HepG2 (cell line): ENCODE measurements at regions not wholly inside any gene's neighbourhood (a gene's known extent, or its start where the extent isn't known, plus 50 kb on each side); places are given as distances from the start of the nearest gene placed in this dataset.

Experiments
- ATAC-seq: fragments of 200-7000 bp; cut with Tn5 transposase; 3 replicates; pipeline ENCODE4 v1.9.1; 2020; ENCODE audit warnings: mild to moderate bottlenecking, moderate library complexity
- BruUV-seq: library from RNA; stranded (reverse); fragments of 400-500 nt; replicated peaks from 2 replicates; lab custom pipeline; 2021; lab: Mats Ljungman, UMichigan
- CTCF ChIA-PET: fragments of 300-600 bp; formaldehyde crosslinking; extraction: SDS; loops from one replicate; lab custom pipeline; 2021; ENCODE audit warnings: low total read pairs, inconsistent platforms, low intra/inter-chr PET ratio; lab: Yijun Ruan, JAX
- POLR2A ChIA-PET: fragments of 350-600 bp; sonication (Branson Sonifier 250); formaldehyde crosslinking; loops from one replicate; lab custom pipeline; 2020; ENCODE audit warnings: antibody characterized with exemption, inconsistent platforms; lab: Yijun Ruan, JAX
- DNase-seq: peaks from one replicate; pipeline ENCODE4 v3.0.0-alpha.2; 2015; ENCODE audit warnings: low spot score
- FAIRE-seq: peaks from 3 replicates; lab custom pipeline; 2011; peaks lifted over from hg19 to GRCh38; lab: Jason Lieb, UNC
- H2AFZ ChIP-seq: one replicate; pipeline ENCODE4 v1.6.1; 2011; ENCODE audit warnings: low read length, inconsistent platforms
- H3K27ac ChIP-seq: fragments of 300-600 bp; 3 replicates; pipeline ENCODE4 v1.8.0; 2011; ENCODE audit warnings: mixed run types, mild to moderate bottlenecking, mixed read lengths, low read length, inconsistent platforms; ENCODE audit not compliant: insufficient read depth; ENCODE audit errors: extremely low read length
- H3K27me3 ChIP-seq, 2 experiments: fragments of 200-600 bp in 1 of 2; 2 replicates in 1 of 2; 3 replicates in 1 of 2; pipeline versions ENCODE4 v1.6.0 to v1.8.0; 2011; ENCODE audit warnings: low read length in 2 of 2, mild to moderate bottlenecking in 2 of 2, moderate library complexity in 2 of 2, inconsistent platforms in 1 of 2; ENCODE audit not compliant: insufficient read depth in 2 of 2, control insufficient read depth in 1 of 2
- H3K36me3 ChIP-seq, 2 experiments: fragments of 200-600 bp in 1 of 2; replicated peaks in 1 of 2; 2 replicates in 1 of 2; 3 replicates in 1 of 2; pipeline versions ENCODE4 v1.5.1 to v1.8.0; 2011; ENCODE audit warnings: low read length in 2 of 2, inconsistent platforms in 1 of 2; ENCODE audit not compliant: insufficient read depth in 2 of 2, control insufficient read depth in 1 of 2
- H3K4me1 ChIP-seq: 2 replicates; pipeline ENCODE4 v1.5.1; 2012; ENCODE audit warnings: low read length, inconsistent platforms; ENCODE audit not compliant: insufficient read depth
- H3K4me2 ChIP-seq: 2 replicates; pipeline ENCODE4 v1.6.0; 2011; ENCODE audit warnings: low read depth, low read length, inconsistent platforms
- H3K4me3 ChIP-seq, 3 experiments: fragments of 200-600 bp in 1 of 3; sonication (generic), shearing (Covaris generic) in 1 of 3; replicated peaks in 1 of 3; 2 replicates each; pipeline ENCODE4 v1.5.1; 2011 to 2016; ENCODE audit warnings: low read length in 3 of 3, inconsistent platforms in 2 of 3, low read depth in 2 of 3, mild to moderate bottlenecking in 2 of 3, control low read depth in 1 of 3, mixed read lengths in 1 of 3; ENCODE audit not compliant: insufficient read depth in 1 of 3
- H3K79me2 ChIP-seq: one replicate; pipeline ENCODE4 v1.6.1; 2011; ENCODE audit warnings: low read length, inconsistent platforms; ENCODE audit not compliant: insufficient read depth
- H3K9ac ChIP-seq: 2 replicates; pipeline ENCODE4 v1.6.0; 2011; ENCODE audit warnings: mild to moderate bottlenecking, low read depth, low read length, inconsistent platforms; ENCODE audit not compliant: insufficient read depth
- H3K9me3 ChIP-seq: 2 replicates; pipeline ENCODE4 v1.5.1; 2012; ENCODE audit warnings: mild to moderate bottlenecking, low read length
- H4K20me1 ChIP-seq: 2 replicates; pipeline ENCODE4 v1.6.0; 2011; ENCODE audit warnings: inconsistent platforms, mild to moderate bottlenecking, low read length, moderate library complexity; ENCODE audit not compliant: insufficient read depth
- ARNTL ChIP-seq: sonication (generic); formaldehyde crosslinking; IDR thresholded peaks from 2 replicates; pipeline ENCODE4 v1.4.0; 2020; ENCODE audit warnings: mild to moderate bottlenecking, missing genetic modification reagents
- ATAD3A ChIP-seq: sonication (generic); formaldehyde crosslinking; IDR thresholded peaks from 2 replicates; pipeline ENCODE4 v1.4.0; 2020; ENCODE audit warnings: missing genetic modification reagents
- KLF13 ChIP-seq: sonication (generic); formaldehyde crosslinking; IDR thresholded peaks from 2 replicates; pipeline ENCODE4 v1.4.0; 2020; ENCODE audit warnings: mild to moderate bottlenecking, missing genetic modification reagents
- MTERF4 ChIP-seq: sonication (generic); formaldehyde crosslinking; IDR thresholded peaks from 2 replicates; pipeline ENCODE4 v1.8.0; 2023; ENCODE audit warnings: mild to moderate bottlenecking, missing genetic modification reagents
- PRMT3 ChIP-seq: sonication (generic); formaldehyde crosslinking; IDR thresholded peaks from 2 replicates; pipeline ENCODE4 v1.8.1; 2022; ENCODE audit warnings: low read depth, mild to moderate bottlenecking, moderate library complexity, missing genetic modification reagents, borderline replicate concordance
- RBM22 ChIP-seq: fragments of 200-400 bp; formaldehyde crosslinking; optimal IDR thresholded peaks from 2 replicates; pipeline ENCODE3; 2017; ENCODE audit warnings: mild to moderate bottlenecking, low read length, moderate library complexity
- RFXANK ChIP-seq: IDR thresholded peaks from 2 replicates; pipeline ENCODE4 v1.6.1; 2016
- SYNCRIP ChIP-seq: fragments of 200-400 bp; formaldehyde crosslinking; IDR thresholded peaks from 2 replicates; pipeline ENCODE4 v1.6.1; 2018; ENCODE audit warnings: mild to moderate bottlenecking, low read depth, low read length; ENCODE audit not compliant: insufficient read depth
- TMF1 ChIP-seq: sonication (generic); formaldehyde crosslinking; IDR thresholded peaks from 2 replicates; pipeline ENCODE4 v1.8.1; 2022; ENCODE audit warnings: low read depth, missing genetic modification reagents
- ZNF256 ChIP-seq: sonication (generic); formaldehyde crosslinking; conservative IDR thresholded peaks from 2 replicates; pipeline ENCODE4 v1.4.0; 2020; ENCODE audit warnings: missing genetic modification reagents
- WGBS: methylation state at CpG from one replicate; pipeline ENCODE4 v1.1.6; 2017; ENCODE audit warnings: low lambda C conversion rate; 5-methylcytosine and 5-hydroxymethylcytosine counted together
- in situ Hi-C: cut with HindIII; loops from 2 replicates; pipeline ENCODE4 v1.10.0; 2017; ENCODE audit warnings: low pct_unique_long_range_greater_than_20kb; ENCODE audit not compliant: extremely low pct_ligation_motif_present
- intact Hi-C: fragments of 100-400 bp; cut with micrococcal nuclease; formaldehyde crosslinking; loops from one replicate; pipeline ENCODE4 v1.10.0; 2022; ENCODE audit not compliant: unreplicated experiment
- TF ChIP-seq, protein P1 (sequence below): sonication (generic); formaldehyde crosslinking; IDR thresholded peaks from 2 replicates; pipeline ENCODE4 v1.9.0; 2022; ENCODE audit warnings: low read depth, missing genetic modification reagents
- TF ChIP-seq, protein P2 (sequence below): sonication (generic); formaldehyde crosslinking; IDR thresholded peaks from 2 replicates; pipeline ENCODE4 v1.9.0; 2021; ENCODE audit warnings: missing genetic modification reagents, borderline replicate concordance
- TF ChIP-seq, protein P3 (sequence below): fragments of 450-650 bp; IDR thresholded peaks from 2 replicates; pipeline ENCODE4 v1.6.1; 2016
- TF ChIP-seq, protein P4 (sequence below): sonication (generic); formaldehyde crosslinking; IDR thresholded peaks from 2 replicates; pipeline ENCODE4 v1.4.0; 2020; ENCODE audit warnings: missing genetic modification reagents

GRCh38 chr12:102756530-102756929 is 160.5 kb downstream of the PAH start:
- no TSS peak for BruUV-seq
- ATAC-seq (no peak), FAIRE-seq (no peak), DNase-seq (no peak)
- H3K36me3 ChIP-seq, result no peaks in the 10 kb centered on the region
- H3K27ac ChIP-seq, result no peak overlapping the region
- H4K20me1 ChIP-seq, result no peaks in the 10 kb centered on the region
- 3% methylated on average over 3 of the region's 3 CpGs for WGBS
- peaks cover 0 to 13% of the 10 kb centered on the region in 2 experiments; a peak in 2 of 5 replicates for H3K27me3 ChIP-seq
- no peak for TF ChIP-seq ATAD3A (CRISPR knock-in tag)
- TF ChIP-seq, protein P1, sequence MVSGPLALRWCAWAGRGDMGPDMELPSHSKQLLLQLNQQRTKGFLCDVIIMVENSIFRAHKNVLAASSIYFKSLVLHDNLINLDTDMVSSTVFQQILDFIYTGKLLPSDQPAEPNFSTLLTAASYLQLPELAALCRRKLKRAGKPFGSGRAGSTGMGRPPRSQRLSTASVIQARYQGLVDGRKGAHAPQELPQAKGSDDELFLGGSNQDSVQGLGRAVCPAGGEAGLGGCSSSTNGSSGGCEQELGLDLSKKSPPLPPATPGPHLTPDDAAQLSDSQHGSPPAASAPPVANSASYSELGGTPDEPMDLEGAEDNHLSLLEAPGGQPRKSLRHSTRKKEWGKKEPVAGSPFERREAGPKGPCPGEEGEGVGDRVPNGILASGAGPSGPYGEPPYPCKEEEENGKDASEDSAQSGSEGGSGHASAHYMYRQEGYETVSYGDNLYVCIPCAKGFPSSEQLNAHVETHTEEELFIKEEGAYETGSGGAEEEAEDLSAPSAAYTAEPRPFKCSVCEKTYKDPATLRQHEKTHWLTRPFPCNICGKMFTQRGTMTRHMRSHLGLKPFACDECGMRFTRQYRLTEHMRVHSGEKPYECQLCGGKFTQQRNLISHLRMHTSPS (CRISPR knock-in tag), result no peak
- no peak for TF ChIP-seq MTERF4 (CRISPR knock-in tag)
- no peak for TF ChIP-seq RFXANK (CRISPR knock-in tag)
- no peak for TF ChIP-seq RBM22
- TF ChIP-seq, protein P2, sequence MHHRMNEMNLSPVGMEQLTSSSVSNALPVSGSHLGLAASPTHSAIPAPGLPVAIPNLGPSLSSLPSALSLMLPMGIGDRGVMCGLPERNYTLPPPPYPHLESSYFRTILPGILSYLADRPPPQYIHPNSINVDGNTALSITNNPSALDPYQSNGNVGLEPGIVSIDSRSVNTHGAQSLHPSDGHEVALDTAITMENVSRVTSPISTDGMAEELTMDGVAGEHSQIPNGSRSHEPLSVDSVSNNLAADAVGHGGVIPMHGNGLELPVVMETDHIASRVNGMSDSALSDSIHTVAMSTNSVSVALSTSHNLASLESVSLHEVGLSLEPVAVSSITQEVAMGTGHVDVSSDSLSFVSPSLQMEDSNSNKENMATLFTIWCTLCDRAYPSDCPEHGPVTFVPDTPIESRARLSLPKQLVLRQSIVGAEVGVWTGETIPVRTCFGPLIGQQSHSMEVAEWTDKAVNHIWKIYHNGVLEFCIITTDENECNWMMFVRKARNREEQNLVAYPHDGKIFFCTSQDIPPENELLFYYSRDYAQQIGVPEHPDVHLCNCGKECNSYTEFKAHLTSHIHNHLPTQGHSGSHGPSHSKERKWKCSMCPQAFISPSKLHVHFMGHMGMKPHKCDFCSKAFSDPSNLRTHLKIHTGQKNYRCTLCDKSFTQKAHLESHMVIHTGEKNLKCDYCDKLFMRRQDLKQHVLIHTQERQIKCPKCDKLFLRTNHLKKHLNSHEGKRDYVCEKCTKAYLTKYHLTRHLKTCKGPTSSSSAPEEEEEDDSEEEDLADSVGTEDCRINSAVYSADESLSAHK, result no peak
- no peak for TF ChIP-seq ZNF256 (CRISPR knock-in tag)
- no peak for TF ChIP-seq PRMT3 (CRISPR knock-in tag)
- TF ChIP-seq SYNCRIP, result no peak
- TF ChIP-seq, protein P3, sequence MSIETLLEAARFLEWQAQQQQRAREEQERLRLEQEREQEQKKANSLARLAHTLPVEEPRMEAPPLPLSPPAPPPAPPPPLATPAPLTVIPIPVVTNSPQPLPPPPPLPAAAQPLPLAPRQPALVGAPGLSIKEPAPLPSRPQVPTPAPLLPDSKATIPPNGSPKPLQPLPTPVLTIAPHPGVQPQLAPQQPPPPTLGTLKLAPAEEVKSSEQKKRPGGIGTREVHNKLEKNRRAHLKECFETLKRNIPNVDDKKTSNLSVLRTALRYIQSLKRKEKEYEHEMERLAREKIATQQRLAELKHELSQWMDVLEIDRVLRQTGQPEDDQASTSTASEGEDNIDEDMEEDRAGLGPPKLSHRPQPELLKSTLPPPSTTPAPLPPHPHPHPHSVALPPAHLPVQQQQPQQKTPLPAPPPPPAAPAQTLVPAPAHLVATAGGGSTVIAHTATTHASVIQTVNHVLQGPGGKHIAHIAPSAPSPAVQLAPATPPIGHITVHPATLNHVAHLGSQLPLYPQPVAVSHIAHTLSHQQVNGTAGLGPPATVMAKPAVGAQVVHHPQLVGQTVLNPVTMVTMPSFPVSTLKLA, result no peak
- TF ChIP-seq, protein P4, sequence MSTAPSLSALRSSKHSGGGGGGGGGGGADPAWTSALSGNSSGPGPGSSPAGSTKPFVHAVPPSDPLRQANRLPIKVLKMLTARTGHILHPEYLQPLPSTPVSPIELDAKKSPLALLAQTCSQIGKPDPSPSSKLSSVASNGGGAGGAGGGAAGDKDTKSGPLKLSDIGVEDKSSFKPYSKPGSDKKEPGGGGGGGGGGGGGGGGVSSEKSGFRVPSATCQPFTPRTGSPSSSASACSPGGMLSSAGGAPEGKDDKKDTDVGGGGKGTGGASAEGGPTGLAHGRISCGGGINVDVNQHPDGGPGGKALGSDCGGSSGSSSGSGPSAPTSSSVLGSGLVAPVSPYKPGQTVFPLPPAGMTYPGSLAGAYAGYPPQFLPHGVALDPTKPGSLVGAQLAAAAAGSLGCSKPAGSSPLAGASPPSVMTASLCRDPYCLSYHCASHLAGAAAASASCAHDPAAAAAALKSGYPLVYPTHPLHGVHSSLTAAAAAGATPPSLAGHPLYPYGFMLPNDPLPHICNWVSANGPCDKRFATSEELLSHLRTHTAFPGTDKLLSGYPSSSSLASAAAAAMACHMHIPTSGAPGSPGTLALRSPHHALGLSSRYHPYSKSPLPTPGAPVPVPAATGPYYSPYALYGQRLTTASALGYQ, result no peak
- no peak for TF ChIP-seq KLF13 (CRISPR knock-in tag)
- TF ChIP-seq ARNTL (CRISPR knock-in tag), result no peak
- no peak for TF ChIP-seq TMF1 (CRISPR knock-in tag)
- CTCF ChIA-PET, result no interaction called here
- H3K4me2 ChIP-seq, result no peak overlapping the region
- no peak overlapping the region for H2AFZ ChIP-seq
- H3K9me3 ChIP-seq, result no peaks in the 10 kb centered on the region
- POLR2A ChIA-PET, result no interaction called here
- H3K79me2 ChIP-seq, result no peaks in the 10 kb centered on the region
- in situ Hi-C loops, result no loop called here
- intact Hi-C loops, result no loop called here
- no peak overlapping the region for H3K4me3 ChIP-seq
- no peaks in the 10 kb centered on the region for H3K4me1 ChIP-seq
- H3K9ac ChIP-seq, result no peak overlapping the region
